Stimulated activated CD4-positive, alpha-beta T cell treated with anti-CD3 and anti-CD28 coated beads, Interleukin-12 subunit alpha, Interleukin-12 subunit beta, amount 100 ng/mL, for 24 hours (primary cell): ENCODE measurements at regions not wholly inside any gene's neighbourhood (a gene's known extent, or its start where the extent isn't known, plus 50 kb on each side); places are given as distances from the start of the nearest gene placed in this dataset.
"Not testable (repeated sequence)": the region's sequence is repeated elsewhere in the genome, so short reads cannot be mapped to it uniquely, and the experiment has no call there.

Experiments used
- DNase-seq, 2 experiments: peaks; one replicate each; pipeline ENCODE4 v3.0.0-alpha.2; 2020; ENCODE audit warnings: low read depth in 2 of 2

- DNase-seq: no peak
Measured at GRCh38 chr5:126003309-126003708, 419.9 kb upstream of the GRAMD2B start.

- DNase-seq: no peak
Measured at GRCh38 chr5:126004636-126005035, 418.6 kb upstream of the GRAMD2B start.

GRCh38 chr5:126007841-126008240 is 415.4 kb upstream of the GRAMD2B start:
- no peak for DNase-seq

DNA sequence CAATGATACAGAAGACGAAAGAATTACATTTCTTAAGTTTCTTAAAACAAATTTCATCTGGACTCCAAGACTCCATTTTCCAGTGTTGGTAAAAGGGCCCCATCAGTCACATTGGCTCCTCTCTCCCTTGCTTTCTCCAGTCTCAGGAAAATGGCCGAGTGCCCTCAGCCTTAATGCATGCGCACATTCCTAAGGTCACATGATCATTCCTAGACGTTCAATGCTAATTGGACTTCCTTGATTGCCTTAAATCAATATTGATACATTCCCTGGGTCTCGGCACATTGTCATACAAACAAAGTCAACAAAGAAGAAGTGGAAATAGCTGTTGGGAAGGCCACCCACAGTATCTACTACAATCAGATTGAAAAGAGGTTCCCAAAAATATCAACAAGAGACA is 413.6 kb upstream of the GRAMD2B start:
- DNase-seq: no peak

- DNase-seq: not testable (repeated sequence)
Measured at GRCh38 chr5:126011526-126011925, 411.7 kb upstream of the GRAMD2B start.

DNA sequence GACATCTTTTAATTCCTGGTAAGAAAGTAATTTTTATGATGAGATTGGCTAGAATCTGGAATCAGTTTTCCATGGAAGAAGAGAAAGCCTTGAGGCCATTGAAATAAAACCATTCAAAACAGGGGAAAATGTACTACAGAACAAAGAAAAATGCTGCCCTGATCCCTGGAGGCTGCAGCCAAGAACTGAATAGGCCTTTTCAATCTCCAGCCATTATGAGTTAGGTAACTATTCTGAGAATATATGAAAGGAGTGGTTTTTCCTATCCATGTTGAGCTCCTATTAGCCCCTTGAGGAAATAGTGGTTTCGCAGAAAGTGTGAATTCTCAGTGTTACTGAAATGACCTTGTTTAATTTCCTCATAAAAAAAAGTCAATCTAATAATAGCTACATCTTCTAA is 408.5 kb upstream of the GRAMD2B start:
- DNase-seq: no peak

DNA sequence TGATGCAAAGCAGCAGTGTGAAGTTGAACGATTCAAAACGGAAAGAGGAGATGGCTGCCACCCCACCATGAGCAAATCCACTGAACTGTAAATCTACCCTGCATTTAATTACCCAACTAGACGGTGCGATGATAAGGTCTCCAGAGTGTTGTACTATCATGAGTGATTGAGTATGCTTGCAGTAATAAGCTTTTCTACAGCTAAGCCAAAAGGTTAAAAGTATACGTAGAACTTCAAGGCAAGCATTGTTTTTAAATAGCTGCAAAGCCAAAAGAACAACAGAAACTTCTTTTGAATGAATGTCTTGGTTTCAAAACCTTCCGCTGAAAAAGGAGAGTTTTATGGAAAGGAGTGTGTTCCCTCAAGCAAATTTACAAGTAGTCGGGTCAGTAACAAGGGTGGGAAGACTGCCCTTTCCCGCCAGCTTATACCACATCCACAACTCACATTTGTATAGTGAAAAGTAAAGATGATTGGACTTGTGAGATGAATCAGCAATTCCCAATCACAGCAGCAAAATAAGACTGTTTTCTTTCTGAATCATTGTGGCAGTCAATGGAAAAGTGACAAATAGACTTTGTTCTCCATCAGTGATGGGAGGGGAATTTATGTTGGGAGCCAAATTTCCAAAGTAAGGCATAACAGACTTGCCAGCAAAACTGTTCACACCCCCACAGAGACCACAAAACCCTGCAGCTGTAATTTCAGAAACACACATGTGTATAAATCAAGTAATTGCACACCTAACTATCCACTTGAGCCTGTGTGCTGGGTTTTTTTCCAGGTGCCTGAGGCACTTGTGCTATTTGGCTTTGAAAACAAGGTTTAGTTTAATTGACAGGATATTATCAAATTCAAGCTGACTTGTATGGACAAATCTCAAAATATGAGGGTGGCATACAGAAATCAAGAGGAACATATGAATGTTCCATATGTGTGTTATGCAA is 407.7 kb upstream of the GRAMD2B start:
- no peak for DNase-seq

DNA sequence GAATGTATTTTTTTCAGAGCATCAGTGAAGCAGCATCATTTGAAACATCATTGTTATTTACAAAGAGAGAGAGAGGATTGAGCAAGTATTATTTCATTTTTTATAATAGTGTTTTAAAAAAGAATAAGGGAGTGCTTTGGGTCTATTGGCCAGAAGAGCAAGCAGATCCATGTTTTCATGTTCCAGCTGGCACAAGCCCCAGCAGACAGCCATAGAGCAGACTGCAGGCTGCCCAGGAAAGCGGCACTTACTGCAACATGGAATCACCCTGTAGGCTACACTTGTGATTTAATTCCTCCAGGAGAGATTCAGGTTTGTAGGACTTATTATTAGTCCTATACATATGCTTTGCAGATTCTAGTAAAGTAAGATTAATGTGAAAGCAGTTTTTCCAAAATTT is 407.0 kb upstream of the GRAMD2B start:
- DNase-seq: no peak

DNA sequence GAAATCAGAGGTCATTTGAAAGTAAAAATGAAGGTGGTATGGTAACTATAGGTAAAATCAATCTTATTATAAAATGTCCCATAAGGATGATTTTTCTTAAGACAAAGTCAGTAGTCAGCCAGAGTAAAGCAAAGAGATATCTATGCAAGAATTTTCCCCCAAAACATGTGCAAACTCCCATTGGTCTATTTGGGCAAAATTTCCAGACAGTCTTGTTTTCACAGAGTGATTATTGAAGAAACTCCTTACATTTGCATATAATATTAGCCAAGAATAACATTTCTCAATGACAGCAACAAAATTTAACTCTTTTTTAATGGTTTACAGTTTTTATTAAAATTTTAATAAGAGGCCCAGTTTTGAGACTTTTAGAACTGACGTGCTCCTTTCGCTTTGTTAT is 406.1 kb upstream of the GRAMD2B start:
- no peak for DNase-seq

- no peak for DNase-seq
Measured at GRCh38 chr5:126020770-126021169, 402.4 kb upstream of the GRAMD2B start.

- no peak for DNase-seq
Measured at GRCh38 chr5:126023994-126024441, 399.2 kb upstream of the GRAMD2B start.

DNA sequence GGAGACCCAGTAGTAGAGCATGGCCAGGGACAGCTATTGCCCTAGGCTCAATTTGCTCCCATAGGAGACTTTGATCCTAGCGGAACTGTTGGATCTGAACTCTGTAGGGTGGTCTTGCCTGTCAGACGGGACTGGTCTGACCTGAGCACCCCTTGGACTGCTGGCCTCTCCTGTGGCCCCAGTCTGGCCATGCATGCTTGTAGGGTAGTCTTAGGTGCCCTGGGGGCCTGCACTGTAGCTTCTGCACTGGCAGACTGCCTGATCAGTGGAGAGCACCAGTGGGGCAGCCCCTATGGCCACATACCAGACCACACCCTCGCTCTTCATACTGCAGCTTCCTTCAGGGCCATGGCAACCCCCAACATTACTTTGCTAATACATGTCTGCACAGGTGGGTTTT is 396.1 kb upstream of the GRAMD2B start:
- DNase-seq: no peak

GRCh38 chr5:126027652-126028051 is 395.6 kb upstream of the GRAMD2B start:
- DNase-seq: no peak

- DNase-seq: no peak
Measured at GRCh38 chr5:126028336-126028735, 394.9 kb upstream of the GRAMD2B start.

- DNase-seq: not testable (repeated sequence)
Measured at GRCh38 chr5:126029282-126029681, 393.9 kb upstream of the GRAMD2B start.

- no peak for DNase-seq
Measured at GRCh38 chr5:126030698-126031097, 392.5 kb upstream of the GRAMD2B start.

- DNase-seq: no peak
Measured at GRCh38 chr5:126031989-126032716, 391.1 kb upstream of the GRAMD2B start.

DNA sequence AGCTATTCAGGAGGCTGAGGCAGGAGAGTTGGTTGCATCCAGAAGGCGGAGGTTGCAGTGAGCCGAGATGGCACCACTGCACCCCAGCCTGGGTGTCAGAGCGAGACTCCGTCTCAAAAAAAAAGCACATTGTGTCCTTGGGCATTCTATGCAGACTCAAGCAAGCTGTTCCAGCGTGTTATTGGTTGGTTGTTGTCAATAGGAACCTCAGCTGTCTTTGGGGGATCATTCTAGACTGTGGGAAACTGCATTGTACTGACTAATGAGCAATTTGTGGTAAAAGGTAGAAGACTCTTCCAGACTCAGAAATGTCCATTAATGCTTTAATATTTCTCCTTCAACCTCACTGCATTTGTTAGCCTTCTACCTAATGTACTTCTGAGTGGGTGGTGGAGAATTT is 379.5 kb upstream of the GRAMD2B start:
- DNase-seq: no peak

GRCh38 chr5:126044111-126044668 is 379.0 kb upstream of the GRAMD2B start:
- DNase-seq: no peak

DNA sequence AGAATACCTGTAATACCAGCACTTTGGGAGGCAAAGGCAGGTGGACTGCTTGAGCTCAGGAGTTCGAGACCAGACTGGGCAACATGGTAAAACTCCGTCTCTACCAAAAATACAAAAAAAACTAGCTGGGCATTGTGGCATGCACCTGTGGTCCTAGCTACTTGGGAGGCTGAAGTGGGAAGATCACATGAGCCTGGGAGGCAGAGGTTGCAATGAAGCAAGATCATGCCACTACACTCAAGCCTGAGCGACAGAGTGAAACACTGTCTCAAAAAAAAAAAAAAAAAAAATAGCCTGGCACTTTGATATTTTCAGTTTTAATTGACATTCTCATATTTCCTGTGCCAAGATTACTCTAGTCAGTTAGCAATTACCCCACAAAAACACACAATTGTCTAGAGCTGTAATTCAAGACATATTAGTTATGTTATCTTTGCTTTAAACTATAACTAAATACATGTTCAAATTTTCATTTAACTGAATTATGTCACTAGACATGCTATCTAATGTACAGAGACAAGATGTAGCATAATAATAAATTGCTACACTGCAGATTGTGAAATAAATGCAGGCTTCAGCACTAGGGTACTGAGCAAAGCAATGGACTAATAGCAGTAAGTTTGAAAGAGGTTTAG is 378.2 kb upstream of the GRAMD2B start:
- DNase-seq: no peak

DNA sequence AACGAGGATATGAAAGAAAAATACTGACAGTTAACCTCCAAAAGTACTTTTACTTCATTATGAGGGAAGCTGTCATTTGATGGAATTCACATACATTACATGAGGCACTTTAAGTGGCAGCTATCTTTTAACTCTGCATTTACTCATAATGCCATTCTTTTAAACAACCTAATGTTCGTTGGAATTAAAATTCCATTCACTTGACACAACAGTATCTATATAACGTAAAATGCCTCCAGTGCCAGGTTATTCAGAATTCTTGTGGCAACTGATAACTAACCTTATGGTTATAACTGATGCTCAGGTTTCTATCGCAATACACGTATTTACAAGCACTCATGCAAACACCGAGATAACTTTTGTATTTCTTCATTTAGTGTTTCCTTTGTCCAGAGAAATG is 376.9 kb upstream of the GRAMD2B start:
- DNase-seq: no peak
